ENCODE measurements at regions not wholly inside any gene's neighbourhood (a gene's known extent, or its start where the extent isn't known, plus 50 kb on each side); places are given as distances from the start of the nearest gene placed in this dataset.

- Histone ChIP-seq H3K36me3 (replicated peaks) (no peaks in the 10 kb centered on the region), H3K27ac (no peak overlapping the region), H3K27me3 (replicated peaks) (no peaks in the 10 kb centered on the region), H3K4me3 (ENCODE audit: low read depth, low read length) (no peak overlapping the region)
- TF ChIP-seq CTCF (IDR thresholded peaks at IDR 0.05; ENCODE audit: low read depth, low read length, missing control alignments), result no peak
- no peak for DNase-seq
- in situ Hi-C loops (cut with HindIII; ENCODE audit: low pct_ligation_motif_present, low sequenced_read_pairs), result no loop called here
These were observed 162.8 kb upstream of the ARX start for GRCh38 chrX:25178555-25178954.

GRCh38 chrX:25175743-25176142, 160.0 kb upstream of the ARX start:
- H3K27ac ChIP-seq, result no peak overlapping the region
- in situ Hi-C loops (cut with HindIII; ENCODE audit: low pct_ligation_motif_present, low sequenced_read_pairs), result no loop called here
- no peak overlapping the region for H3K4me3 ChIP-seq (ENCODE audit: low read depth, low read length)
- no peak for TF ChIP-seq CTCF (IDR thresholded peaks at IDR 0.05; ENCODE audit: low read depth, low read length, missing control alignments)
- DNase-seq, result no peak
- no peaks in the 10 kb centered on the region for H3K27me3 ChIP-seq (replicated peaks)
- H3K36me3 ChIP-seq (replicated peaks), result no peaks in the 10 kb centered on the region

- Histone ChIP-seq H3K27ac (no peak overlapping the region), H3K4me3 (ENCODE audit: low read depth, low read length) (no peak overlapping the region), H3K27me3 (replicated peaks) (no peaks in the 10 kb centered on the region), H3K36me3 (replicated peaks) (no peaks in the 10 kb centered on the region)
- in situ Hi-C loops (cut with HindIII; ENCODE audit: low pct_ligation_motif_present, low sequenced_read_pairs), result no loop called here
- TF ChIP-seq CTCF (IDR thresholded peaks at IDR 0.05; ENCODE audit: low read depth, low read length, missing control alignments), result no peak
- no peak for DNase-seq
These were observed 159.4 kb upstream of the ARX start for GRCh38 chrX:25175171-25175570.

- no peak overlapping the region for H3K27ac ChIP-seq
- H3K4me3 ChIP-seq (ENCODE audit: low read depth, low read length), result no peak overlapping the region
- no peak for DNase-seq
- H3K27me3 ChIP-seq (replicated peaks), result no peaks in the 10 kb centered on the region
- in situ Hi-C loops (cut with HindIII; ENCODE audit: low pct_ligation_motif_present, low sequenced_read_pairs), result no loop called here
- TF ChIP-seq CTCF (IDR thresholded peaks at IDR 0.05; ENCODE audit: low read depth, low read length, missing control alignments), result no peak
- H3K36me3 ChIP-seq (replicated peaks), result no peaks in the 10 kb centered on the region
These were observed 150.8 kb upstream of the ARX start for GRCh38 chrX:25166546-25166945.

- Histone ChIP-seq H3K36me3 (replicated peaks) (no peaks in the 10 kb centered on the region), H3K4me3 (ENCODE audit: low read depth, low read length) (no peak overlapping the region), H3K27me3 (replicated peaks) (no peaks in the 10 kb centered on the region), H3K27ac (no peak overlapping the region)
- no peak for TF ChIP-seq CTCF (IDR thresholded peaks at IDR 0.05; ENCODE audit: low read depth, low read length, missing control alignments)
- in situ Hi-C loops (cut with HindIII; ENCODE audit: low pct_ligation_motif_present, low sequenced_read_pairs), result no loop called here
- no peak for DNase-seq
These were observed 150.4 kb upstream of the ARX start for GRCh38 chrX:25166145-25166544.

GRCh38 chrX:25158635-25159034, 142.9 kb upstream of the ARX start:
- in situ Hi-C loops (cut with HindIII; ENCODE audit: low pct_ligation_motif_present, low sequenced_read_pairs), result no loop called here
- H3K27ac ChIP-seq, result no peak overlapping the region
- H3K36me3 ChIP-seq (replicated peaks), result no peaks in the 10 kb centered on the region
- no peaks in the 10 kb centered on the region for H3K27me3 ChIP-seq (replicated peaks)
- no peak overlapping the region for H3K4me3 ChIP-seq (ENCODE audit: low read depth, low read length)
- no peak for TF ChIP-seq CTCF (IDR thresholded peaks at IDR 0.05; ENCODE audit: low read depth, low read length, missing control alignments)
- DNase-seq, result no peak

Data from brain microvascular endothelial cell (primary cell).